ENCODE measurements at regions not wholly inside any gene's neighbourhood (a gene's known extent, or its start where the extent isn't known, plus 50 kb on each side); places are given as distances from the start of the nearest gene placed in this dataset.

DNA sequence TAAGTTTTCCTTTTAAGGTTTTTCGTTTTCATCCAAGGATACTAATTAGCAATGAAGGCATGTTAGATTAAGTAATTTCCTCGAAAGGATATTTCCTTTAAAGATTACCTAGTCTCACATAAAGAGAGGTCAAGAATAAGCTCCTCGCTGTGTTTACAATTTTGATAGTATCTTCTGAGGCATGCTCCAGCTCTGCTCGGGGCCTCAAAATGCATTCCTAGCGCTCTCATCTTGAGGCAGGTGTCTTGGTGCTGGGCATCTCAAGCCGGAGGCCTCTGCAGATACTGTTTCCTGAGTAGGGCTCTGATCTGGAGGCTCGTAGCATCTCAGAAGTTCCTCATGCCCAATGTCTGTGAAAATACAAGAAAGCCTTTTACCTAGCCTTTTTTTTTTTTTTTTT lies 128.6 kb upstream of the SNX19 start:
- Mint-ChIP-seq H3K27ac (ENCODE audit: unreplicated experiment) (no peak overlapping the region), H3K4me3 (no peak overlapping the region), H3K9me3 (peaks cover 6% of the 10 kb centered on the region), H3K4me1 (no peaks in the 10 kb centered on the region), H3K36me3 (ENCODE audit: low read depth) (no peaks in the 10 kb centered on the region), H3K27me3 (ENCODE audit: low read depth) (peaks cover 10% of the 10 kb centered on the region)
- no peak for DNase-seq (ENCODE audit: low read depth, low spot score)
- TF ChIP-seq, protein P1, sequence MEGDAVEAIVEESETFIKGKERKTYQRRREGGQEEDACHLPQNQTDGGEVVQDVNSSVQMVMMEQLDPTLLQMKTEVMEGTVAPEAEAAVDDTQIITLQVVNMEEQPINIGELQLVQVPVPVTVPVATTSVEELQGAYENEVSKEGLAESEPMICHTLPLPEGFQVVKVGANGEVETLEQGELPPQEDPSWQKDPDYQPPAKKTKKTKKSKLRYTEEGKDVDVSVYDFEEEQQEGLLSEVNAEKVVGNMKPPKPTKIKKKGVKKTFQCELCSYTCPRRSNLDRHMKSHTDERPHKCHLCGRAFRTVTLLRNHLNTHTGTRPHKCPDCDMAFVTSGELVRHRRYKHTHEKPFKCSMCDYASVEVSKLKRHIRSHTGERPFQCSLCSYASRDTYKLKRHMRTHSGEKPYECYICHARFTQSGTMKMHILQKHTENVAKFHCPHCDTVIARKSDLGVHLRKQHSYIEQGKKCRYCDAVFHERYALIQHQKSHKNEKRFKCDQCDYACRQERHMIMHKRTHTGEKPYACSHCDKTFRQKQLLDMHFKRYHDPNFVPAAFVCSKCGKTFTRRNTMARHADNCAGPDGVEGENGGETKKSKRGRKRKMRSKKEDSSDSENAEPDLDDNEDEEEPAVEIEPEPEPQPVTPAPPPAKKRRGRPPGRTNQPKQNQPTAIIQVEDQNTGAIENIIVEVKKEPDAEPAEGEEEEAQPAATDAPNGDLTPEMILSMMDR (conservative IDR thresholded peaks at IDR 0.05): no peak

DNA sequence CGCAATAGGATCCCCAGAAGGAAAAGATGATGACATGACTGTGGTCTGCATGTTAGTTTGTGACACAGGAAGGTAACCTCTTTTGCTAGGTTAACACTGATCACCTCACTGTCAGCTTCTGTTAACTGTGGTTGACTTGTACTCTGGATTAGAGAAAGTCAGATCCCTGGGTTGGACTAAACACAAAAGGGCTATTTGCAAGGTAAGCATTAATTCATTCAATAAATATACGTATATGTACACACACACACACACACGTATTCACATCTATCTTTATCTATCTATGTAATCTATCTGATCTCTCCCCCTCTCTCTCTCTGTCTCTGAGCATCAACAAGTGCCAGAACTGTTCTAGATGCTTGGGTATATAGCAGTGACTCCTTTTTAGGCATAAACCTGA lies 136.1 kb upstream of the SNX19 start:
- H3K36me3 Mint-ChIP-seq (ENCODE audit: low read depth): peaks cover 3% of the 10 kb centered on the region
- peaks cover 4% of the 10 kb centered on the region for H3K9me3 Mint-ChIP-seq
- no peak overlapping the region for H3K27ac Mint-ChIP-seq (ENCODE audit: unreplicated experiment)
- DNase-seq (ENCODE audit: low read depth, low spot score): no peak
- no peaks in the 10 kb centered on the region for H3K4me1 Mint-ChIP-seq
- H3K4me3 Mint-ChIP-seq: no peak overlapping the region
- H3K27me3 Mint-ChIP-seq (ENCODE audit: low read depth): peaks cover 5% of the 10 kb centered on the region
- TF ChIP-seq, protein P1 (conservative IDR thresholded peaks at IDR 0.05): no peak

DNA sequence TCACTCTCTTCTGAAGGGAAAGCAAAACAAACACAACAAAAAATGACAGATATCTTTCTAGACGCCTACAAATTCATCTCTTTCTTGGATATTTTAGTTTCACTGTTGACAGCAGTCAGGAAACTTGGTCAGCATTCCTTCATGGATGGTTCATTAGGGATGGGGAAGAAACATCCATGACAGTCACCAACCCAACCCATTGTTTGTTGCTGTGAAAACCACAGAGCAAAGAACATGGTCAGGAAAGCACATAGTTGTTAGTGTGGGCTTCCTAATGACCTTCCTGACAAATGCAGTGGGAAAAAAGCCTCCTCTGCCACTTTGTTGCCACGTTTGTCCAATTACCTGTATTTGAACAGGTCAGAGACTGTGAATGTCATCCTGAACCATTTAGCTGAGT lies 139.8 kb upstream of the SNX19 start:
- Mint-ChIP-seq H3K4me3 (no peak overlapping the region), H3K9me3 (no peaks in the 10 kb centered on the region), H3K4me1 (no peaks in the 10 kb centered on the region), H3K36me3 (ENCODE audit: low read depth) (no peaks in the 10 kb centered on the region), H3K27me3 (ENCODE audit: low read depth) (no peaks in the 10 kb centered on the region), H3K27ac (ENCODE audit: unreplicated experiment) (no peak overlapping the region)
- no peak for DNase-seq (ENCODE audit: low read depth, low spot score)
- TF ChIP-seq, protein P1 (conservative IDR thresholded peaks at IDR 0.05): no peak

DNA sequence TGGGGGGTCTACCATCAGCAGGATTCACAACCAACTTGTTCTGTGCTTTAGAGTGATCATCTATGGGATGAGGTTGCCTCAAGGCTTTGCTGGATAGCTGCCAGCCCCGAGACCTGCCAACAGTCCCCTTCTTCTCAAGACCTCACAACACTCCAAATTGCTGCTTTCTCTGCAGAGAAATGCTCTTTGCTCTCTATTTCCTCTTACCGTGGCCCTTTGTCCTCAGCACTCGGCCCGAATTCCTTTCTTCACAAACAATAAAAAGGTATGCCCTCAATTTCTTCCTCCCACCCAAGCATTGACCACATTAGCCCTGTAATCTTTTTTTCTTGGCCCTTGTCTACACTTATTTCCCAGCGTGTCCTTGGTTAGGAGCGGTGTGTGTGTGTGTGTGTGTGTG lies 147.4 kb upstream of the SNX19 start:
- peaks cover 13% of the 10 kb centered on the region for H3K4me1 Mint-ChIP-seq
- no peak for DNase-seq (ENCODE audit: low read depth, low spot score)
- TF ChIP-seq, protein P1 (conservative IDR thresholded peaks at IDR 0.05): no peak
- no peak overlapping the region for H3K4me3 Mint-ChIP-seq
- H3K27ac Mint-ChIP-seq (ENCODE audit: unreplicated experiment): no peak overlapping the region
- no peaks in the 10 kb centered on the region for H3K36me3 Mint-ChIP-seq (ENCODE audit: low read depth)
- no peaks in the 10 kb centered on the region for H3K9me3 Mint-ChIP-seq
- H3K27me3 Mint-ChIP-seq (ENCODE audit: low read depth): no peaks in the 10 kb centered on the region

DNA sequence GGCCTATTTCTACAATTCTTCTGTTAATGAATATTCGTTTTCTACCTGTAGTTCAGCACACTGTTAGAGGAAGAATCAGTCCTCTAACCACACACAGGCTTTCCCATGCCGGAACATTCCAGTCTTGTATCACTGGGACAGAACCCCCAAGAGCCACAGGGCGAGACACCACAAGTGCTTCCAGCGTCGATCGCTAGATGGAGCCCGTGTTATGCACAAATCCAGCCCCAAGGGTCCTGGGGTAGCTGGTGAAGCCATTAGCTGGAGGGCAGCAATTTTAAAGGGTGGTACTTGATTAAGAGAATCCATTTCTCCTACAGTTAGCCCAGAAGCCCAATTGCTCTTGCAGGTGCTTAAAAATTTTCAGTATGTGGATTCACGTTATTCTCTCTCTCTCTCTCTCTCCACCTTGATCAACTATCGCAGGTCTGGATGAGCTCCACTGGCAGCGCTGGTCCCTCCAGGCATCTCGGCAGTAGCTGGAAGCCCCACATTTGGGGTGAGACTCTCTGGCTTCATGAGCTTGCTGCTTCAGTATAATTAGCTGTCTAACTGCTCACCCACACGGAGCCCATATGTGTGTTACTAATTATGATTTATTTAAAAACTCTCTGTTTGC lies 148.2 kb upstream of the SNX19 start:
- DNase-seq (ENCODE audit: low read depth, low spot score): peak; percentile 82
- TF ChIP-seq, protein P1 (conservative IDR thresholded peaks at IDR 0.05): peak; percentile 96
- no peak overlapping the region for H3K4me3 Mint-ChIP-seq
- no peaks in the 10 kb centered on the region for H3K27me3 Mint-ChIP-seq (ENCODE audit: low read depth)
- peaks cover 13% of the 10 kb centered on the region for H3K4me1 Mint-ChIP-seq
- H3K27ac Mint-ChIP-seq (ENCODE audit: unreplicated experiment): no peak overlapping the region
- H3K9me3 Mint-ChIP-seq: no peaks in the 10 kb centered on the region
- no peaks in the 10 kb centered on the region for H3K36me3 Mint-ChIP-seq (ENCODE audit: low read depth)

All from neural crest cell (in vitro differentiated cells).